Fibroblast of the conjunctiva (primary cell): ENCODE measurements at regions not wholly inside any gene's neighbourhood (a gene's known extent, or its start where the extent isn't known, plus 50 kb on each side); places are given as distances from the start of the nearest gene placed in this dataset.
A peak's percentile ranks its signal among the peaks of the same experiment; 100 is the strongest.
"Not testable (repeated sequence)": the region's sequence is repeated elsewhere in the genome, so short reads cannot be mapped to it uniquely, and the experiment has no call there.

Source experiments
- DNase-seq: peaks from one replicate; pipeline ENCODE4 v3.0.0-alpha.2; 2010; ENCODE audit warnings: low read depth

- DNase-seq, result no peak
Measured at GRCh38 chr7:112982441-112983063, 104.1 kb downstream of the GPR85 start.

DNA sequence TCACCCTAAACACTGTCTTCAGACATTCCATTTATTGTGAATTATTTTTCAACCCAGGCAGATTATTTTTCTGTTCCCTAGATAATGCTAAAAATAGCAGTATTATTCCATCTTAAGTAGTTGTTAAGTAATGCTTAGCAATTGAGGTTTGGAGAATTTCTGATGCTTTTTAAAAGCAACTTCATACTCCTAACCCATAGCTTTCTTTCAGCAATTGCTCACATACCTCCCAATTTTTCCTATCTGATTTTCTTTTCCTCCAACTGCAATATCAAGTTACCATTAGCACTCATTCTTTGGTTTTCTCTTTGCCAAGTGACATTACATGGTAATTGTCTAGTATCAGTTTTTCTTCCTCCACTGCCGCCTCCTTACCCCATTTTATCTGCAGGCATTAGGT, 104.7 kb downstream of the GPR85 start:
- DNase-seq, result no peak

DNA sequence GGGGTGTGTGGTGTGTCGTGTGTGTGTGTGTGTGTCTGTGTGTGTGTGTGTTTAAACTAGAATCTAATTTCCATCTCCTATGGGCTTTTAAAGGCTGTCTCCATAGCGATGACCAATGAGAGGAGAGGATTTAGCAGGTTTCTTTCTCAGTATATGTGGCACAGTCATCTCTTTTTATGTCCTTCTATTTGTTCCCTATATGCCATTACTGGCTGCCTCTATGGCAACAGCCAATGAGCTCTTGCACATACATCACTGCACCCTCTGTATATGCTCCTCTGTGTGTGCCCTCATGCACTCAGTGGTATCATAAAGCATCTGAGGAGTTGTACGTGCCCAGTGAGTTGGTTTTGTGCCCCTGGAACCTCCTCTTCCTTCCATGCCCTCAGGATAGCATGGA, 107.6 kb downstream of the GPR85 start:
- DNase-seq, result not testable (repeated sequence)

GRCh38 chr7:112977244-112977955, 109.2 kb downstream of the GPR85 start:
- not testable (repeated sequence) for DNase-seq

GRCh38 chr7:112970771-112971170, 115.9 kb downstream of the GPR85 start:
- DNase-seq, result no peak

DNA sequence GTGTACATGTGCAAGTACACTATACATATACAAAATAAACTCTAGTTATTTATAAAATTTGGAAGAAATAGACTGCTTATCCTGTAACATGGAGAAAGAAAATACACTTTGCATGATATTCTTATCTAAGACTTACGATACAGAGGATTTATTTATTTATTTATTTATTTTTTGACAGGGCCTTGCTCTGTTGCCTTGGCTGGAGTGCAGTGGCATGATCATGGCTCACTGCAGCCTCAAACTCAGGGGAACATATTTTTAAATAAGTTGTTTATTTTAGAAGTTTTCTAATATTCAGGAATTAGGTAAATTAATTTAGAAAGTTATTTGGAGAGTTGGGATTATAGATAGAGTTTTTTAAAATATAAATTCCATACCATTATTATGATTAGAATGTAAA, 116.7 kb downstream of the GPR85 start:
- DNase-seq, result no peak

DNA sequence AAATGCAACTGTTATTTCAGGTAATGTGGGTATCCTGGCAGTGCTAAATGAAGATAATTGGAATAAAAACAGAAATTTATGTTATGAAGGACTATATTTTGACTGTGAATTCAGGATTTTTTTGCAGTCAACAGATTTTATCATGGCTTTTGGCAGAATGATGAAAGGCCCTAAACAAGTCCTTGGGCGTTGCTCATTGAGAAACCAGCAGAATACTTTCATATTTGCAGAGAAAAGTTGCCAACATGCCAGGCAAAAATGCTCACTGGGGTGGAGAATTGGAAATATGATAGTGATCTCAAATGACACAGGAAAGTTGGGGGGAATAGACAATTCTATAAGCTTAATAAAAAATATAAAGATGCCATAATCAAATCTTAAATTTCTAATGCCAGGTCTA, 121.1 kb downstream of the GPR85 start:
- no peak for DNase-seq

DNA sequence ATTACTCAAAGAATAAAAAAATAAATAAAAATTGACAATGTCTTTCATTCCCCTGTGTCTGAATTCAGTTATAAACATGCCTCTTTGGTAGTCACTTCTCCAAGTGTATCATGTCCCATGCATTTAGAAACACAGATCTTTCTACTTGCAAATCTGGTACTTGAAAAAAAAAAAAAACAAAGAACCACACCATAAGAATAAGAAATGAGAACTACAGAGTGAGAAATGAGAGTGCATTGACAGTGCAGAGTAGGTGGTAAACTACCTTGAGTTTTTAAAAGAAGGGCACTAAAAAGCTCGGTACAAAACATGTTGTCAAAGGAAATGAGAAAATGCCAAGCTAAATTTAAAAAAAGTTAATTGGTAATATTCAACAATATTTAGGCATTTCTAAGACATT, 123.0 kb downstream of the GPR85 start:
- no peak for DNase-seq

- no peak for DNase-seq
Measured at GRCh38 chr7:112962815-112963214, 123.8 kb downstream of the GPR85 start.

DNA sequence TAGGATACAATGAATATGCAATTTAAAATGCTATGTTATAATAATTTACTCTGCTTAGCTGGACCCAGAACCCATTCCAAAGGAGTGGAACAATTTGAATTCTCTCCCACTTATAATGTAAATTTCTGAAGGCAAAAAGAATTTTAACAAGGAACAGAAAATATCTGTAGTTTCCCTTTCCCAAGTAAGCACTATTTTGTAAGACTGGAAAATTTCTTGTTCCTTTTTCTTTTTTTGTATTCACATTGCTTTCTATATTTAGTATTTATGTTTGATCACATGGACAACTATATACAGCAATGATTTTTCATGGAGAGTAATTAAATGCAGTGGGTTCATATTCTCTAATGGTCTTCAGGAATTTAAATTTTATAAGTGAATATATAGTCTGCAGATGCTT, 127.4 kb downstream of the GPR85 start:
- DNase-seq, result no peak

GRCh38 chr7:112958775-112959174, 127.9 kb downstream of the GPR85 start:
- DNase-seq, result no peak

DNA sequence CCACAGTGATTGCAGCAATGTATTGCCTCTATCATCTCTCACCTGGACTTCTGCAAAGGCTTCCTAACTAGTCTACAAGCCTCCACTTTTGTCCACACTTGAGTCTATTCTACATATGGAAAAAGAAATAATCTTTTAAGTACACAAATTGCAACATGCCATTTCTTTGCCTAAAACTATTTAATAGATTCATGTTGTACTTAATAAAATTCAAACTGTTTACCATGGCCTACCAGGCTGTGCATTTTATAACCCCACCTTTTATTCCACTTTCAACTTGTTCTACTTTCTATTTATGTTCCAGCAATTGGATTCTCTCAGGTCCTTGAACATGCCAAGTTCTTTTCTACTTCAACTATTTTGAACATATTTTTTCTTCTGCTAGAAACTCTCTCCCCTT, 128.7 kb downstream of the GPR85 start:
- no peak for DNase-seq

GRCh38 chr7:112953031-112953430, 133.6 kb downstream of the GPR85 start:
- not testable (repeated sequence) for DNase-seq

GRCh38 chr7:112951070-112951469, 135.6 kb downstream of the GPR85 start:
- DNase-seq, result no peak

DNA sequence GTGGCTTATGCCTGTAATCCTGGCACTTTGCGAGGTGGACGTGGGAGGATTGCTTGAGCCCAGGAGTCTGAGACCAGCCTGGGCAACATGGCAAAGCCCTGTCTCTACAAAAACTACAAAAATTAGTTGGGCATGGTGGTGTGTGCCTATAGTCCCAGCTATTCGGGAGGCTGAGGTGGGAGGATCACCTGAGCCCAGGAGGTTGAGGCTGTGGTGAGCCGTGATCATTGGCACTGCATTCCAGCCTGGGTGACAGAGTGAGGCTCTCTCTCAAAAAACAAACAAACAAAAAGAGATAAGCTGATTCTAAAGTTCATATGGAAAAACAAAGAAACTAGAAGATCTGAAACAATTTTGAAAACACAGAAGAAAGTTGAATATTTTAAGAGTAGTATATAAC, 136.9 kb downstream of the GPR85 start:
- DNase-seq, result not testable (repeated sequence)

- no peak for DNase-seq
Measured at GRCh38 chr7:112946350-112946749, 140.3 kb downstream of the GPR85 start.

DNA sequence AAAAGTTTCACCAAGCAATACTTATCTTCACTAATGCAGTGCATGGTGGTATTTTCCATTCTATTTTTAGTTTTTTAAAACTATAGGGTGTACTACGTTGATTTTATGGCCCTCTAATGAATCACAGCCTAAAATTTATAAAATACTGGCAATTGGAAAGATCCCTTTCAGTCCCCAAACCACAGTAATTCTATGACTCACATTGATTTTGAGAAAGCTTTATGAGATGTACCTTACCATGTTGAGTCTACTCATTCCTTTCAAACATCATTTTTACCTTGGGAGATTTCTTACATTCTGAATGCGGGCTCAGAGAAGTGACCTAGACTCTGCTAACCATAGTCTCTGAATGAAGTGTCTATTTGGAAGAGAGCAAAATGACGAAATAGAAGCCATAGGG, 141.6 kb downstream of the GPR85 start:
- no peak for DNase-seq

DNA sequence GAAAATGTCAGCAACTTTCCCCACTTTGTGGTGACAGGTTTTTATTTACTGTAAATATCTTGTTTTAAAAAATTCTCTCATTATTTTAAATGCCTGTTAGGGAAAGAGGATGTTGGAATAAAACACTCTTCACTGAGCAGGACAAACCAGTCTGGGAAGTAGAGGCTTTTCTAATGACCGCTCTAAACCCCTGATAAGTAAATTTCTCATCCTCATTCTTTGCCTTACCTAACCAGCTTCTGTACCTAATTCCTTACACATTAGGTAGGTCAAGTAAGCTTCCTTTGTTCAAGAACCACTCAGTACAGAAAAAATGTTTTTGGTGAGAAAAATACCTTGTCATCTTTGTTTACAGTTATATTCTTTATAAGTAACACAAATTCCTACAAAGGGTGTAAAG, 143.6 kb downstream of the GPR85 start:
- no peak for DNase-seq

DNA sequence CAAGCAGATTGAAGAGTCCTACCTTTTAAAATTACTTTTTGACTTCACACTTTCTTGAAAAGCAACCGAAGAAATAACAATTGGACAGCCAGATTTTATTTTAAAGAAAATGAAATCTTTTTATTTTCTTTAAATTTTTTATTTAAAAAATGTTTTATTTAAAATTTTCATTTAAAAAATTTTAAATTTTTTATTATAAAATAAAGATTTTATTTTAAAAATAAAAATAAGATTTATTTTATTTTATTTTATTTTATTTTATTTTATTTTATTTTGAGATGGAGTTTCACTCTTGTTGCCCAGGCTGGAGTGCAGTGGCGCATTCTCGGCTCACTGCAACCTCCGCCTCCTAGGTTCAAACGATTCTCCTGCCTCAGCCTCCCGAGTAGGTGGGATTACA, 144.5 kb downstream of the GPR85 start:
- not testable (repeated sequence) for DNase-seq

DNA sequence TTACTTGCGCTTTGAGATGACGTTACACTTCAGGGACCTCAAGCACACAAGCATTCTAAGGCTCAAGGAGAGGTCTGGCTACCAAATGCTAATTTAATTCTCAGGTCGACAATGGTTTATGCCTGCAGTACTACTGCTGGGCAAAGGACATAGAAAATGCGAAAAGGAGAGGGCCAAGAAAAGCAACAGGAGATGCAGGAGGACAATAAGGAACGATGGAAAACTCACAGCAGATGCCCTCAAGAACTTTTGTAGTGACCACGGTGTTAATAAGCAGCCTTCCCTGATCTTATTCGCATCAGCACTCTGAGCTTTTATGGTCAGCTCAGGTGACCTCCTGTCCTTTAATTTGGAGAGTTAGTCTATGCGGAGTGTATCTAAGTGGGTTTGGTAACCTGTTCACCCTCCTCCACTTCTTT, 146.3 kb downstream of the GPR85 start:
- no peak for DNase-seq

GRCh38 chr7:112939574-112940313, 146.9 kb downstream of the GPR85 start:
- peak; percentile 99 for DNase-seq

GRCh38 chr7:112938863-112939573, 147.6 kb downstream of the GPR85 start:
- DNase-seq, result no peak
